SK-N-SH (cell line): ENCODE measurements at regions not wholly inside any gene's neighbourhood (a gene's known extent, or its start where the extent isn't known, plus 50 kb on each side); places are given as distances from the start of the nearest gene placed in this dataset.

Source experiments
- CTCF ChIA-PET: fragments of 300-600, 350-600 bp; formaldehyde crosslinking; extraction: SDS; loops from one replicate; lab custom pipeline; 2021; lab: Yijun Ruan, JAX
- POLR2A ChIA-PET: fragments of 350-600 bp; sonication (Branson Sonifier 250); formaldehyde crosslinking; extraction: SDS; loops from one replicate; lab custom pipeline; 2020; ENCODE audit warnings: antibody characterized with exemption, inconsistent platforms; lab: Yijun Ruan, JAX
- DNase-seq: peaks from one replicate; pipeline ENCODE4 v3.0.0; 2012
- H2AFZ ChIP-seq: fragments of 200-600 bp; sonication (generic); 2 replicates; pipeline ENCODE4 v1.8.1; 2016; ENCODE audit warnings: antibody characterized with exemption, mild to moderate bottlenecking, low read depth
- H3F3A ChIP-seq: fragments of 200-600 bp; sonication (generic); replicated peaks from 2 replicates; pipeline ENCODE3; 2016; ENCODE audit warnings: antibody characterized with exemption, mild to moderate bottlenecking; ENCODE audit not compliant: insufficient read depth
- H3K27ac ChIP-seq, 2 experiments: fragments of 200-500 bp in 1 of 2; fragments of 200-600 bp in 1 of 2; sonication (Bioruptor generic) in 1 of 2; sonication (generic), shearing (Covaris generic) in 1 of 2; 2 replicates each; pipeline versions ENCODE4 v1.5.1 to v1.6.1; 2014 to 2016; ENCODE audit warnings: low read depth in 2 of 2, inconsistent platforms in 1 of 2, low read length in 1 of 2, mild to moderate bottlenecking in 1 of 2, mixed read lengths in 1 of 2
- H3K27me3 ChIP-seq: fragments of 200-600 bp; sonication (generic), shearing (Covaris generic); 2 replicates; pipeline ENCODE4 v1.6.1; 2016; ENCODE audit warnings: mixed run types; ENCODE audit not compliant: insufficient read depth
- H3K36me3 ChIP-seq, 2 experiments: fragments of 200-500 bp in 1 of 2; fragments of 200-600 bp in 1 of 2; sonication (Bioruptor generic) in 1 of 2; sonication (generic) in 1 of 2; replicated peaks in 1 of 2; 2 replicates each; pipeline versions ENCODE3 to v1.5.1; 2014 to 2016; ENCODE audit warnings: low read length in 1 of 2, mild to moderate bottlenecking in 1 of 2; ENCODE audit not compliant: insufficient read depth in 2 of 2, control insufficient read depth in 1 of 2
- H3K4me1 ChIP-seq, 2 experiments: fragments of 200-500 bp in 1 of 2; fragments of 200-600 bp in 1 of 2; sonication (Bioruptor generic) in 1 of 2; sonication (generic), shearing (Covaris generic) in 1 of 2; 2 replicates each; pipeline versions ENCODE4 v1.5.1 to v1.6.1; 2014 to 2016; ENCODE audit warnings: low read depth in 1 of 2, low read length in 1 of 2, mixed run types in 1 of 2; ENCODE audit not compliant: insufficient read depth in 2 of 2, control insufficient read depth in 1 of 2
- H3K4me2 ChIP-seq: fragments of 200-600 bp; sonication (generic), shearing (Covaris generic); 2 replicates; pipeline ENCODE4 v1.6.1; 2017; ENCODE audit warnings: mixed run types
- H3K4me3 ChIP-seq, 2 experiments: fragments of 200-500 bp in 1 of 2; fragments of 200-600 bp in 1 of 2; sonication (Bioruptor generic) in 1 of 2; sonication (generic), shearing (Covaris generic) in 1 of 2; 2 replicates each; pipeline versions ENCODE4 v1.5.1 to v1.8.1; 2014 to 2016; ENCODE audit warnings: low read depth in 2 of 2, inconsistent platforms in 1 of 2, low read length in 1 of 2, mild to moderate bottlenecking in 1 of 2, mixed read lengths in 1 of 2, moderate library complexity in 1 of 2
- H3K79me2 ChIP-seq: fragments of 200-600 bp; sonication (generic); 2 replicates; pipeline ENCODE4 v1.8.1; 2017; ENCODE audit warnings: mild to moderate bottlenecking; ENCODE audit not compliant: insufficient read depth
- H3K9ac ChIP-seq: fragments of 200-600 bp; sonication (generic); 2 replicates; pipeline ENCODE4 v1.6.1; 2017; ENCODE audit warnings: mixed run types
- H3K9me2 ChIP-seq: fragments of 200-600 bp; sonication (generic); 2 replicates; pipeline ENCODE4 v1.6.1; 2017; ENCODE audit warnings: mixed run types
- H3K9me3 ChIP-seq: fragments of 200-600 bp; sonication (generic); 2 replicates; pipeline ENCODE4 v1.6.1; 2017; ENCODE audit warnings: mixed run types, mild to moderate bottlenecking, moderate library complexity
- H4K20me1 ChIP-seq: fragments of 200-600 bp; sonication (generic); 2 replicates; pipeline ENCODE4 v1.6.1; 2017; ENCODE audit warnings: mild to moderate bottlenecking, mixed run types; ENCODE audit not compliant: insufficient read depth
- ELF1 ChIP-seq: IDR thresholded peaks from 2 replicates; pipeline ENCODE4 v1.4.0; 2012
- EP300 ChIP-seq, 2 experiments: IDR thresholded peaks; 2 replicates each; pipeline versions ENCODE4 v1.4.0 to v1.6.1; 2012; ENCODE audit warnings: borderline replicate concordance in 1 of 2, low read depth in 1 of 2, low read length in 1 of 2
- FOXM1 ChIP-seq: IDR thresholded peaks from 2 replicates; pipeline ENCODE4 v1.4.0; 2012; ENCODE audit warnings: low read depth, mild to moderate bottlenecking
- JUND ChIP-seq: IDR thresholded peaks from 2 replicates; pipeline ENCODE4 v1.4.0; 2012
- MXI1 ChIP-seq: IDR thresholded peaks from 2 replicates; pipeline ENCODE4 v1.6.1; 2012; ENCODE audit warnings: mild to moderate bottlenecking, low read depth, low read length, improper control_type of control experiment
- NFIC ChIP-seq: IDR thresholded peaks from 2 replicates; pipeline ENCODE4 v1.4.0; 2012; ENCODE audit warnings: borderline replicate concordance
- RAD21 ChIP-seq: IDR thresholded peaks from 2 replicates; pipeline ENCODE4 v1.6.1; 2012; ENCODE audit warnings: mild to moderate bottlenecking, low read length
- RCOR1 ChIP-seq: fragments of 150-350 bp; IDR thresholded peaks from 2 replicates; pipeline ENCODE4 v1.6.1; 2017; ENCODE audit warnings: antibody characterized with exemption, low read length
- RFX5 ChIP-seq: IDR thresholded peaks from 2 replicates; pipeline ENCODE4 v1.6.1; 2012; ENCODE audit warnings: mild to moderate bottlenecking, improper control_type of control experiment, low read length
- SIN3A ChIP-seq: IDR thresholded peaks from 2 replicates; pipeline ENCODE4 v1.6.1; 2012; ENCODE audit warnings: low read depth, mild to moderate bottlenecking, low read length, moderate library complexity, borderline replicate concordance
- SMC3 ChIP-seq: IDR thresholded peaks from 2 replicates; pipeline ENCODE4 v1.6.1; 2012; ENCODE audit warnings: low read depth, low read length, improper control_type of control experiment
- TCF12 ChIP-seq: IDR thresholded peaks from 2 replicates; pipeline ENCODE4 v1.4.0; 2012
- TEAD4 ChIP-seq: IDR thresholded peaks from 2 replicates; pipeline ENCODE4 v1.4.0; 2012; ENCODE audit warnings: mild to moderate bottlenecking, borderline replicate concordance; ENCODE audit not compliant: insufficient read depth
- YY1 ChIP-seq: IDR thresholded peaks from 2 replicates; pipeline ENCODE4 v1.4.0; 2012; ENCODE audit warnings: low read depth, mild to moderate bottlenecking
- WGBS: methylation state at CpG from one replicate; pipeline ENCODE4 v1.1.6; 2017; ENCODE audit warnings: low lambda C conversion rate; 5-methylcytosine and 5-hydroxymethylcytosine counted together
- TF ChIP-seq, protein P1 (sequence below): fragments of 150-350 bp; IDR thresholded peaks from 2 replicates; pipeline ENCODE4 v1.6.1; 2017; ENCODE audit warnings: antibody characterized with exemption, low read length, low read depth, borderline replicate concordance
- TF ChIP-seq, protein P2 (sequence below): IDR thresholded peaks from 2 replicates; pipeline ENCODE4 v1.4.0; 2012; ENCODE audit warnings: low read depth
- TF ChIP-seq, protein P3 (sequence below): IDR thresholded peaks from 2 replicates; pipeline ENCODE4 v1.4.0; 2012; ENCODE audit warnings: low read depth, borderline replicate concordance
- TF ChIP-seq, protein P4 (sequence below): IDR thresholded peaks from 2 replicates; pipeline ENCODE4 v1.4.0; 2012; ENCODE audit warnings: low read depth, borderline replicate concordance
- TF ChIP-seq, protein P5 (sequence below): IDR thresholded peaks from 2 replicates; pipeline ENCODE4 v1.6.1; 2012; ENCODE audit warnings: mild to moderate bottlenecking, low read depth, low read length, moderate library complexity
- TF ChIP-seq, protein P6 (sequence below): fragments of 200-600 bp; sonication (generic); IDR thresholded peaks from 2 replicates; pipeline ENCODE4 v1.6.1; 2017; ENCODE audit warnings: antibody characterized with exemption, mild to moderate bottlenecking, moderate library complexity

DNA sequence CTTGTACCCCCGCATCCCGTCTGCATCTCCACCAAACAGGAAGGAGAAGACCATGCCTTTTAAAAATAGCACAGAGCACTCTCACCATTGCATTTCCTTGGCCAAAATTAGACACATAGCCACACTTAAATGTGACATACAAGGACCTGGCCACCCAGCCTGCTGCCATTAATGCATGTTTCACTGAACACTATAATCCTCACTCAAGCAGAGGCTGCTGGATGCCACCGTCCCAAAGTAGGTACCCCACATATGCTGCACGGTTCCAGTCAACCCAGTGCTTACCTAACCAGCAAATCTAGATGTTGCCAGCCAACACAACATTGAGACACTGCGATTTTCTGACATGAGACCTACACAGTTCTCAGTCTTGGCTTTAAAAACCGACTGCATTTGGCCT, 107.7 kb downstream of the ADSS2 start:
- no peaks in the 10 kb centered on the region for H3K9me3 ChIP-seq
- H3K4me3 ChIP-seq = no peak overlapping the region
- no peaks in the 10 kb centered on the region for H4K20me1 ChIP-seq
- H3K9me2 ChIP-seq = no peaks in the 10 kb centered on the region
- TF ChIP-seq RFX5 (no peak), ELF1 (no peak), YY1 (no peak), RAD21 (no peak), NFIC (no peak), TCF12 (no peak), FOXM1 (no peak), EP300 (IDR thresholded peaks at IDR 0.05; ENCODE audit: borderline replicate concordance in 1 of 2, low read depth in 1 of 2, low read length in 1 of 2) (no peak), SIN3A (no peak), MXI1 (no peak), RCOR1 (no peak), JUND (no peak), TEAD4 (no peak), SMC3 (no peak)
- TF ChIP-seq, protein P1, sequence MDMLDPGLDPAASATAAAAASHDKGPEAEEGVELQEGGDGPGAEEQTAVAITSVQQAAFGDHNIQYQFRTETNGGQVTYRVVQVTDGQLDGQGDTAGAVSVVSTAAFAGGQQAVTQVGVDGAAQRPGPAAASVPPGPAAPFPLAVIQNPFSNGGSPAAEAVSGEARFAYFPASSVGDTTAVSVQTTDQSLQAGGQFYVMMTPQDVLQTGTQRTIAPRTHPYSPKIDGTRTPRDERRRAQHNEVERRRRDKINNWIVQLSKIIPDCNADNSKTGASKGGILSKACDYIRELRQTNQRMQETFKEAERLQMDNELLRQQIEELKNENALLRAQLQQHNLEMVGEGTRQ = no peak
- TF ChIP-seq, protein P2, sequence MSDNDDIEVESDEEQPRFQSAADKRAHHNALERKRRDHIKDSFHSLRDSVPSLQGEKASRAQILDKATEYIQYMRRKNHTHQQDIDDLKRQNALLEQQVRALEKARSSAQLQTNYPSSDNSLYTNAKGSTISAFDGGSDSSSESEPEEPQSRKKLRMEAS = no peak
- TF ChIP-seq, protein P3, sequence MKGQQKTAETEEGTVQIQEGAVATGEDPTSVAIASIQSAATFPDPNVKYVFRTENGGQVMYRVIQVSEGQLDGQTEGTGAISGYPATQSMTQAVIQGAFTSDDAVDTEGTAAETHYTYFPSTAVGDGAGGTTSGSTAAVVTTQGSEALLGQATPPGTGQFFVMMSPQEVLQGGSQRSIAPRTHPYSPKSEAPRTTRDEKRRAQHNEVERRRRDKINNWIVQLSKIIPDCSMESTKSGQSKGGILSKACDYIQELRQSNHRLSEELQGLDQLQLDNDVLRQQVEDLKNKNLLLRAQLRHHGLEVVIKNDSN = no peak
- TF ChIP-seq, protein P4, sequence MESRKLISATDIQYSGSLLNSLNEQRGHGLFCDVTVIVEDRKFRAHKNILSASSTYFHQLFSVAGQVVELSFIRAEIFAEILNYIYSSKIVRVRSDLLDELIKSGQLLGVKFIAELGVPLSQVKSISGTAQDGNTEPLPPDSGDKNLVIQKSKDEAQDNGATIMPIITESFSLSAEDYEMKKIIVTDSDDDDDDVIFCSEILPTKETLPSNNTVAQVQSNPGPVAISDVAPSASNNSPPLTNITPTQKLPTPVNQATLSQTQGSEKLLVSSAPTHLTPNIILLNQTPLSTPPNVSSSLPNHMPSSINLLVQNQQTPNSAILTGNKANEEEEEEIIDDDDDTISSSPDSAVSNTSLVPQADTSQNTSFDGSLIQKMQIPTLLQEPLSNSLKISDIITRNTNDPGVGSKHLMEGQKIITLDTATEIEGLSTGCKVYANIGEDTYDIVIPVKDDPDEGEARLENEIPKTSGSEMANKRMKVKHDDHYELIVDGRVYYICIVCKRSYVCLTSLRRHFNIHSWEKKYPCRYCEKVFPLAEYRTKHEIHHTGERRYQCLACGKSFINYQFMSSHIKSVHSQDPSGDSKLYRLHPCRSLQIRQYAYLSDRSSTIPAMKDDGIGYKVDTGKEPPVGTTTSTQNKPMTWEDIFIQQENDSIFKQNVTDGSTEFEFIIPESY = no peak
- TF ChIP-seq, protein P5, sequence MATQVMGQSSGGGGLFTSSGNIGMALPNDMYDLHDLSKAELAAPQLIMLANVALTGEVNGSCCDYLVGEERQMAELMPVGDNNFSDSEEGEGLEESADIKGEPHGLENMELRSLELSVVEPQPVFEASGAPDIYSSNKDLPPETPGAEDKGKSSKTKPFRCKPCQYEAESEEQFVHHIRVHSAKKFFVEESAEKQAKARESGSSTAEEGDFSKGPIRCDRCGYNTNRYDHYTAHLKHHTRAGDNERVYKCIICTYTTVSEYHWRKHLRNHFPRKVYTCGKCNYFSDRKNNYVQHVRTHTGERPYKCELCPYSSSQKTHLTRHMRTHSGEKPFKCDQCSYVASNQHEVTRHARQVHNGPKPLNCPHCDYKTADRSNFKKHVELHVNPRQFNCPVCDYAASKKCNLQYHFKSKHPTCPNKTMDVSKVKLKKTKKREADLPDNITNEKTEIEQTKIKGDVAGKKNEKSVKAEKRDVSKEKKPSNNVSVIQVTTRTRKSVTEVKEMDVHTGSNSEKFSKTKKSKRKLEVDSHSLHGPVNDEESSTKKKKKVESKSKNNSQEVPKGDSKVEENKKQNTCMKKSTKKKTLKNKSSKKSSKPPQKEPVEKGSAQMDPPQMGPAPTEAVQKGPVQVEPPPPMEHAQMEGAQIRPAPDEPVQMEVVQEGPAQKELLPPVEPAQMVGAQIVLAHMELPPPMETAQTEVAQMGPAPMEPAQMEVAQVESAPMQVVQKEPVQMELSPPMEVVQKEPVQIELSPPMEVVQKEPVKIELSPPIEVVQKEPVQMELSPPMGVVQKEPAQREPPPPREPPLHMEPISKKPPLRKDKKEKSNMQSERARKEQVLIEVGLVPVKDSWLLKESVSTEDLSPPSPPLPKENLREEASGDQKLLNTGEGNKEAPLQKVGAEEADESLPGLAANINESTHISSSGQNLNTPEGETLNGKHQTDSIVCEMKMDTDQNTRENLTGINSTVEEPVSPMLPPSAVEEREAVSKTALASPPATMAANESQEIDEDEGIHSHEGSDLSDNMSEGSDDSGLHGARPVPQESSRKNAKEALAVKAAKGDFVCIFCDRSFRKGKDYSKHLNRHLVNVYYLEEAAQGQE = no peak
- TF ChIP-seq, protein P6, sequence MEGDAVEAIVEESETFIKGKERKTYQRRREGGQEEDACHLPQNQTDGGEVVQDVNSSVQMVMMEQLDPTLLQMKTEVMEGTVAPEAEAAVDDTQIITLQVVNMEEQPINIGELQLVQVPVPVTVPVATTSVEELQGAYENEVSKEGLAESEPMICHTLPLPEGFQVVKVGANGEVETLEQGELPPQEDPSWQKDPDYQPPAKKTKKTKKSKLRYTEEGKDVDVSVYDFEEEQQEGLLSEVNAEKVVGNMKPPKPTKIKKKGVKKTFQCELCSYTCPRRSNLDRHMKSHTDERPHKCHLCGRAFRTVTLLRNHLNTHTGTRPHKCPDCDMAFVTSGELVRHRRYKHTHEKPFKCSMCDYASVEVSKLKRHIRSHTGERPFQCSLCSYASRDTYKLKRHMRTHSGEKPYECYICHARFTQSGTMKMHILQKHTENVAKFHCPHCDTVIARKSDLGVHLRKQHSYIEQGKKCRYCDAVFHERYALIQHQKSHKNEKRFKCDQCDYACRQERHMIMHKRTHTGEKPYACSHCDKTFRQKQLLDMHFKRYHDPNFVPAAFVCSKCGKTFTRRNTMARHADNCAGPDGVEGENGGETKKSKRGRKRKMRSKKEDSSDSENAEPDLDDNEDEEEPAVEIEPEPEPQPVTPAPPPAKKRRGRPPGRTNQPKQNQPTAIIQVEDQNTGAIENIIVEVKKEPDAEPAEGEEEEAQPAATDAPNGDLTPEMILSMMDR = no peak
- ChIA-PET CTCF (no interaction called here), POLR2A (interaction anchor here (0.7 kb wide), 1 partner anchor 1501 kb away, joined by 4 read pairs; no protein-coding TSS in a partner anchor)
- no peaks in the 10 kb centered on the region for H3K27me3 ChIP-seq
- H3K4me1 ChIP-seq = peaks cover 0 to 4% of the 10 kb centered on the region in 2 experiments; a peak in 2 of 4 replicates
- H2AFZ ChIP-seq = no peak overlapping the region
- no peak overlapping the region for H3K9ac ChIP-seq
- no peak overlapping the region for H3K4me2 ChIP-seq
- no peak overlapping the region for H3K27ac ChIP-seq
- peaks cover 12% of the 10 kb centered on the region for H3F3A ChIP-seq
- H3K36me3 ChIP-seq = no peaks in the 10 kb centered on the region
- no peaks in the 10 kb centered on the region for H3K79me2 ChIP-seq
- WGBS = 79% methylated on average over 6 of the region's 6 CpGs
- DNase-seq = no peak
